ENCODE measurements at regions not wholly inside any gene's neighbourhood (a gene's known extent, or its start where the extent isn't known, plus 50 kb on each side); places are given as distances from the start of the nearest gene placed in this dataset.

GRCh38 chr16:55399911-55400310 is 75.9 kb downstream of the IRX6 start:
- no peak for DNase-seq (ENCODE audit: extremely low spot score)
- no peak for TF ChIP-seq TARDBP (IDR thresholded peaks at IDR 0.05)
- no peak for TF ChIP-seq HDGF (IDR thresholded peaks at IDR 0.05; ENCODE audit: borderline replicate concordance)
- no peak for TF ChIP-seq LEF1 (IDR thresholded peaks at IDR 0.05; ENCODE audit: borderline replicate concordance)
- TF ChIP-seq BHLHE40 (IDR thresholded peaks at IDR 0.05; ENCODE audit: borderline replicate concordance): no peak
- no peak for TF ChIP-seq CTBP1 (IDR thresholded peaks at IDR 0.05; ENCODE audit: borderline replicate concordance)
- no peak for TF ChIP-seq FOXK2 (IDR thresholded peaks at IDR 0.05)
- TF ChIP-seq FOXA1 (IDR thresholded peaks at IDR 0.05): no peak
- no peak for TF ChIP-seq L3MBTL2 (conservative IDR thresholded peaks at IDR 0.05)
- TF ChIP-seq ZNF384 (IDR thresholded peaks at IDR 0.05): no peak
- TF ChIP-seq SP1 (IDR thresholded peaks at IDR 0.05): no peak
- TF ChIP-seq ARNT (IDR thresholded peaks at IDR 0.05): no peak
- TF ChIP-seq PKNOX1 (IDR thresholded peaks at IDR 0.05): no peak
- CTCF ChIA-PET: no interaction called here
- POLR2A ChIA-PET: no interaction called here

GRCh38 chr16:55401046-55401445 is 77.0 kb downstream of the IRX6 start:
- DNase-seq (ENCODE audit: extremely low spot score): no peak
- ChIA-PET POLR2A (no interaction called here), CTCF (no interaction called here)
- TF ChIP-seq LEF1 (IDR thresholded peaks at IDR 0.05; ENCODE audit: borderline replicate concordance): no peak
- no peak for TF ChIP-seq ELF4 (IDR thresholded peaks at IDR 0.05)
- TF ChIP-seq NFRKB (IDR thresholded peaks at IDR 0.05): no peak
- no peak for TF ChIP-seq BHLHE40 (IDR thresholded peaks at IDR 0.05; ENCODE audit: borderline replicate concordance)
- TF ChIP-seq FOXM1 (IDR thresholded peaks at IDR 0.05; ENCODE audit: borderline replicate concordance): no peak
- no peak for TF ChIP-seq PKNOX1 (IDR thresholded peaks at IDR 0.05)
- no peak for TF ChIP-seq FOXA1 (IDR thresholded peaks at IDR 0.05)
- TF ChIP-seq CTBP1 (IDR thresholded peaks at IDR 0.05; ENCODE audit: borderline replicate concordance): no peak
- TF ChIP-seq L3MBTL2 (conservative IDR thresholded peaks at IDR 0.05): no peak
- TF ChIP-seq HDGF (IDR thresholded peaks at IDR 0.05; ENCODE audit: borderline replicate concordance): no peak
- TF ChIP-seq SP1 (IDR thresholded peaks at IDR 0.05): no peak
- TF ChIP-seq TARDBP (IDR thresholded peaks at IDR 0.05): no peak
- TF ChIP-seq ARNT (IDR thresholded peaks at IDR 0.05): no peak
- no peak for TF ChIP-seq ZNF384 (IDR thresholded peaks at IDR 0.05)
- TF ChIP-seq SUZ12 (IDR thresholded peaks at IDR 0.05): no peak
- no peak for TF ChIP-seq FOXK2 (IDR thresholded peaks at IDR 0.05)

DNA sequence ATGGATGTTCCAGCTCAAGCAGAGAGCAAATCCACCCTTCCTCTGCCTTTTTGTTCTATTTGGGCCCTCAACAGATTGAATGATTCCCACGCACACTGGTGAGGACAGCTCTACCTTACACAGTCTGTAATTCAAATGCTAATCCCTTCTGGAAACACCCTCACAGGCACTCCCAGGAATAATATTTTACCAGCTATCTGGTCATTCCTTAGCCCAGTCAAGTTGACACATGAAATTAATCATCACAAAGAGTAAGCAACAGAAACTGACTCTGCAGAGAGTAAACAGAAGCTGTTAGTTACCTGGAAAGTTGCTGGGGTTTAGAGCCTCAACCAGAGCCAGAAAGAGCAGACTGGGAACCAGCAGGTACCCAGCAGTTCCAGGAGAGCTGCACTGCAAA is 75.5 kb upstream of the MMP2 start:
- no peak for TF ChIP-seq BHLHE40 (IDR thresholded peaks at IDR 0.05; ENCODE audit: borderline replicate concordance)
- TF ChIP-seq ELF4 (IDR thresholded peaks at IDR 0.05): no peak
- no peak for TF ChIP-seq NFRKB (IDR thresholded peaks at IDR 0.05)
- TF ChIP-seq SP1 (IDR thresholded peaks at IDR 0.05): no peak
- TF ChIP-seq PKNOX1 (IDR thresholded peaks at IDR 0.05): no peak
- TF ChIP-seq SUZ12 (IDR thresholded peaks at IDR 0.05): no peak
- no peak for TF ChIP-seq CTBP1 (IDR thresholded peaks at IDR 0.05; ENCODE audit: borderline replicate concordance)
- no peak for TF ChIP-seq ARNT (IDR thresholded peaks at IDR 0.05)
- no peak for TF ChIP-seq L3MBTL2 (conservative IDR thresholded peaks at IDR 0.05)
- TF ChIP-seq TARDBP (IDR thresholded peaks at IDR 0.05): no peak
- no peak for TF ChIP-seq LEF1 (IDR thresholded peaks at IDR 0.05; ENCODE audit: borderline replicate concordance)
- TF ChIP-seq FOXA1 (IDR thresholded peaks at IDR 0.05): no peak
- no peak for TF ChIP-seq ZNF384 (IDR thresholded peaks at IDR 0.05)
- no peak for TF ChIP-seq FOXK2 (IDR thresholded peaks at IDR 0.05)
- no peak for TF ChIP-seq FOXM1 (IDR thresholded peaks at IDR 0.05; ENCODE audit: borderline replicate concordance)
- TF ChIP-seq HDGF (IDR thresholded peaks at IDR 0.05; ENCODE audit: borderline replicate concordance): no peak
- CTCF ChIA-PET: interaction anchor here (1.0 kb wide), 1 partner anchor 32 kb away, joined by 4 read pairs; no protein-coding TSS in a partner anchor
- POLR2A ChIA-PET: no interaction called here
- no peak for DNase-seq (ENCODE audit: extremely low spot score)

DNA sequence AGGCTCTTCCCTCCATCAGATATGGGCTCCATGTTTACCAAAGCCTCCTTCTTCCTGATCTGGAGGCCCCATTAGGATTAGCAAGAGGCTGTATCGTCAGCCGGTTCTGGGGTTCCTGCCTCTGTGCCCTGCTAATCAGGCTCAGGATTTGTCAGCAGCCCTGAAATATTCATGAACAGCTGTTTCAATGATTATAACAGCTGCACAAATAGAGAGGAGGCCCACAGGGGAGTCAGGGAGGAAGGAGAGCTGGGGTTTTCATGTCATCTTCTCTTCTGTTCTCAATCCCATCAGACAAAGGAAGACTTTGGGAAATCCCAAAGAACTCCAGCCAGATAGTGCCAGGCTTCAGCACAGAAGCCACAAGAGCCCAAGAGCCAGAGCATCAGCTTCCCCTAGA is 72.3 kb upstream of the MMP2 start:
- ChIA-PET POLR2A (no interaction called here), CTCF (no interaction called here)
- TF ChIP-seq FOXK2 (IDR thresholded peaks at IDR 0.05): no peak
- TF ChIP-seq PKNOX1 (IDR thresholded peaks at IDR 0.05): no peak
- TF ChIP-seq L3MBTL2 (conservative IDR thresholded peaks at IDR 0.05): no peak
- no peak for TF ChIP-seq CTBP1 (IDR thresholded peaks at IDR 0.05; ENCODE audit: borderline replicate concordance)
- TF ChIP-seq FOXA1 (IDR thresholded peaks at IDR 0.05): no peak
- TF ChIP-seq SP1 (IDR thresholded peaks at IDR 0.05): no peak
- no peak for TF ChIP-seq LEF1 (IDR thresholded peaks at IDR 0.05; ENCODE audit: borderline replicate concordance)
- TF ChIP-seq ARNT (IDR thresholded peaks at IDR 0.05): no peak
- TF ChIP-seq FOXM1 (IDR thresholded peaks at IDR 0.05; ENCODE audit: borderline replicate concordance): no peak
- no peak for TF ChIP-seq BHLHE40 (IDR thresholded peaks at IDR 0.05; ENCODE audit: borderline replicate concordance)
- no peak for TF ChIP-seq ELF4 (IDR thresholded peaks at IDR 0.05)
- TF ChIP-seq ZNF384 (IDR thresholded peaks at IDR 0.05): no peak
- no peak for TF ChIP-seq HDGF (IDR thresholded peaks at IDR 0.05; ENCODE audit: borderline replicate concordance)
- TF ChIP-seq SUZ12 (IDR thresholded peaks at IDR 0.05): no peak
- DNase-seq (ENCODE audit: extremely low spot score): no peak

- no peak for TF ChIP-seq ZNF384 (IDR thresholded peaks at IDR 0.05)
- no peak for TF ChIP-seq LEF1 (IDR thresholded peaks at IDR 0.05; ENCODE audit: borderline replicate concordance)
- POLR2A ChIA-PET: no interaction called here
- no peak for DNase-seq (ENCODE audit: extremely low spot score)
- CTCF ChIA-PET: no interaction called here
These were observed 70.3 kb upstream of the MMP2 start for GRCh38 chr16:55408661-55409060.

GRCh38 chr16:55411231-55411630 is 67.8 kb upstream of the MMP2 start:
- no peak for DNase-seq (ENCODE audit: extremely low spot score)
- POLR2A ChIA-PET: no interaction called here
- no peak for TF ChIP-seq BHLHE40 (IDR thresholded peaks at IDR 0.05; ENCODE audit: borderline replicate concordance)
- no peak for TF ChIP-seq ELF4 (IDR thresholded peaks at IDR 0.05)
- TF ChIP-seq FOXM1 (IDR thresholded peaks at IDR 0.05; ENCODE audit: borderline replicate concordance): no peak
- no peak for TF ChIP-seq L3MBTL2 (conservative IDR thresholded peaks at IDR 0.05)
- TF ChIP-seq ARNT (IDR thresholded peaks at IDR 0.05): no peak
- no peak for TF ChIP-seq SP1 (IDR thresholded peaks at IDR 0.05)
- TF ChIP-seq SUZ12 (IDR thresholded peaks at IDR 0.05): no peak
- TF ChIP-seq ZNF384 (IDR thresholded peaks at IDR 0.05): no peak
- no peak for TF ChIP-seq NFRKB (IDR thresholded peaks at IDR 0.05)
- CTCF ChIA-PET: no interaction called here
